ENCODE measurements at regions not wholly inside any gene's neighbourhood (a gene's known extent, or its start where the extent isn't known, plus 50 kb on each side); places are given as distances from the start of the nearest gene placed in this dataset.

DNA sequence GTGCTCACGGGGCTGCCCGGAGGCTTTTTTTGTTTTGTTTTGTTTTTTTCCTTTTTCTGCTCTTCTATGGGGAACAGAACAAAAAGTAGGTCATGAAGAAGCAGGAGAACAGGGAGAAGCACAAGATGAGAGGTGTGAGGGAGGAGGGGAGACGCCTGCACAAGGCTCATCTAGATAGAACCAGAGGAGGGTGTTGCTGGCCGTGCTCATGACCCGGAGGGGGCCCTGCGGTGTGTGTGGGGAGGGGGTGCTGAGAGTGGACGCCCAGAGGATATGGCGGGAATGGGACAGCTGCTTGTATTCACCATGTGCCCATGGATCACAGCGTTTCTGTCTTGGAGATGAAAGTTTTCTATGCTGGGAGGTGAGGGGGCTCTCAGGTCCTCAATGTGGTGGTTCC, 183.7 kb downstream of the FOXL1 start:
- Histone ChIP-seq H3K27me3 (ENCODE audit: low read depth, low read length) (no peaks in the 10 kb centered on the region), H3K4me2 (ENCODE audit: low read length) (no peak overlapping the region), H3K79me2 (ENCODE audit: low read length) (no peaks in the 10 kb centered on the region), H3K4me3 (ENCODE audit: low read length) (no peak overlapping the region), H3K9ac (ENCODE audit: low read length) (no peak overlapping the region), H3K4me1 (ENCODE audit: low read length) (no peaks in the 10 kb centered on the region), H3K27ac (ENCODE audit: low read length) (no peak overlapping the region), H3K36me3 (replicated peaks; ENCODE audit: low read depth, low read length) (no peaks in the 10 kb centered on the region), H2AFZ (ENCODE audit: low read depth, low read length) (no peak overlapping the region), H3K9me3 (ENCODE audit: insufficient read depth, low read length) (no peaks in the 10 kb centered on the region), H4K20me1 (ENCODE audit: insufficient read depth, low read length) (no peaks in the 10 kb centered on the region)
- no peak for TF ChIP-seq EZH2phosphoT487 (IDR thresholded peaks at IDR 0.05; ENCODE audit: low read depth)
- TF ChIP-seq, protein P1, sequence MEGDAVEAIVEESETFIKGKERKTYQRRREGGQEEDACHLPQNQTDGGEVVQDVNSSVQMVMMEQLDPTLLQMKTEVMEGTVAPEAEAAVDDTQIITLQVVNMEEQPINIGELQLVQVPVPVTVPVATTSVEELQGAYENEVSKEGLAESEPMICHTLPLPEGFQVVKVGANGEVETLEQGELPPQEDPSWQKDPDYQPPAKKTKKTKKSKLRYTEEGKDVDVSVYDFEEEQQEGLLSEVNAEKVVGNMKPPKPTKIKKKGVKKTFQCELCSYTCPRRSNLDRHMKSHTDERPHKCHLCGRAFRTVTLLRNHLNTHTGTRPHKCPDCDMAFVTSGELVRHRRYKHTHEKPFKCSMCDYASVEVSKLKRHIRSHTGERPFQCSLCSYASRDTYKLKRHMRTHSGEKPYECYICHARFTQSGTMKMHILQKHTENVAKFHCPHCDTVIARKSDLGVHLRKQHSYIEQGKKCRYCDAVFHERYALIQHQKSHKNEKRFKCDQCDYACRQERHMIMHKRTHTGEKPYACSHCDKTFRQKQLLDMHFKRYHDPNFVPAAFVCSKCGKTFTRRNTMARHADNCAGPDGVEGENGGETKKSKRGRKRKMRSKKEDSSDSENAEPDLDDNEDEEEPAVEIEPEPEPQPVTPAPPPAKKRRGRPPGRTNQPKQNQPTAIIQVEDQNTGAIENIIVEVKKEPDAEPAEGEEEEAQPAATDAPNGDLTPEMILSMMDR (IDR thresholded peaks at IDR 0.05; ENCODE audit: low read depth, low read length) = no peak

DNA sequence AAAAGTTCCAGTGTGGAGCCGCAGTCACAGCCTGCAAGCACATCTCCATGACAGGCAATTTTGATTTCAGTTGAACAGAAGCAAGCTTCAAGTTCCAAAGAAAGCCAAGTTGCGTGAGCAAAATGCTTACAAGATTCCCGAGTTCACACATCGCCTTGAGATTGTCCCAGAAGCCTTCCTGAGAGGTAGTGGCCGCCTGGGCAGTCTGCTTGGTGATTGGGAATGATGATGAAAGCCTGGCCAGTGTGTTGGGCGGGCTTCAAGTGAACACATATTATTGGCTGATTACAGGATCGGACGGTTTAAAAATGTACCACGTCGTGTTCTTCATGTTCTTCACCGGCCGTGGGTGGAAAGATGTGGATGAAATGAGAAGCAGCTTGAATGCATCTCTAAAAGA, 185.5 kb downstream of the FOXL1 start:
- H4K20me1 ChIP-seq (ENCODE audit: insufficient read depth, low read length) = no peaks in the 10 kb centered on the region
- H3K4me2 ChIP-seq (ENCODE audit: low read length) = no peak overlapping the region
- H3K27ac ChIP-seq (ENCODE audit: low read length) = no peak overlapping the region
- H3K4me3 ChIP-seq (ENCODE audit: low read length) = no peak overlapping the region
- no peaks in the 10 kb centered on the region for H3K4me1 ChIP-seq (ENCODE audit: low read length)
- no peak overlapping the region for H3K9ac ChIP-seq (ENCODE audit: low read length)
- no peaks in the 10 kb centered on the region for H3K36me3 ChIP-seq (replicated peaks; ENCODE audit: low read depth, low read length)
- H3K9me3 ChIP-seq (ENCODE audit: insufficient read depth, low read length) = no peaks in the 10 kb centered on the region
- no peaks in the 10 kb centered on the region for H3K79me2 ChIP-seq (ENCODE audit: low read length)
- no peaks in the 10 kb centered on the region for H3K27me3 ChIP-seq (ENCODE audit: low read depth, low read length)
- no peak for TF ChIP-seq EZH2phosphoT487 (IDR thresholded peaks at IDR 0.05; ENCODE audit: low read depth)
- TF ChIP-seq, protein P1 (IDR thresholded peaks at IDR 0.05; ENCODE audit: low read depth, low read length) = no peak
- H2AFZ ChIP-seq (ENCODE audit: low read depth, low read length) = no peak overlapping the region

DNA sequence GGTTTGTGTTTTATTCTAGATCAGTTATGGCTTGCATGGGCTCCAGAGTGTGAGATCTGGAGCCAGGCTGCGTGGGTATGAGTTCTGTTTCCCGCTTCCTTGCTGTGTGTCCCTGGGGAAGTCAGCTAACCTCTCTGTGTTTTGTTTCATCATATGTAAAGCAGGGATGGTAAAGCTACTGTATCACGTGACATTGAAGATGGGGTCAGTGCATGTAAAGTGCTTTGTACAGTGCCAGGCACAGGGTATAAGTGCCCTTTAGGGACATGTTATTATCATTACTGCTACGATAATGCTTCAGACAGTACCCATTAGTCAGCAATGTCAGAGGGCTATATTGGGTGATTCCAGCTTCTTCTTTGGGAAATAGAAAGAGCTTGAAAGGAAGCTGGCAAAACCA, 186.2 kb downstream of the FOXL1 start:
- no peak overlapping the region for H3K4me2 ChIP-seq (ENCODE audit: low read length)
- H3K79me2 ChIP-seq (ENCODE audit: low read length) = no peaks in the 10 kb centered on the region

DNA sequence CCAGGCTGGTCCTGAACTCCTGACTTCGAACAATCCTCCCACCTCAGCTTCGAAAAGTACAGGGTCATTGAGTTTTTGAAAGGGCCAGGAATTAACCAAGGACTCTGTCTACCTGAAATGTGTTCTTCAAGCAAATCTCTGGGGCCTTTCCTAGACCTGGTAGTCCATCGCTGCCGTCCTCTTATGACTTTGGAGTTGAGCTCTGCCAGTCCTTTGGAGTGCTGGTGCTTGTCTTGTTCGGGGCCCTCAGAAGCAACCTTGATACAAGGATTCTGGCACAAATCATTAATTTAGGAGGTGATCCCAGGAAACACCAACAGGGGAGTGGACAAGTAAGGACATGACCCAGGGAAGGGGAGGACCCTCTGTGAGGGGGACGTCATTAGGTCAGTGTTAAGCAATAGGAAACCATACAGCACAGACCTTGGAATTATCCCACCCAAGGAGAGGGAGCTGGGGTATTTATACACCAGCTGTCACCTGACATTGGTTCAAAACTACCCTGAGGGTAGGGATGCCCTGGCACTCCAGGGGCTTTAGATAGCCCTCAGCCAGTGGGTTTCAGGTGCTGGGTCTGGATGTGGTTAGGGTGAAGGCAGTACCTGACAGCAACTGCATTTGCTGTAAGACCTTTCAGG, 187.2 kb downstream of the FOXL1 start:
- TF ChIP-seq, protein P1 (IDR thresholded peaks at IDR 0.05; ENCODE audit: low read depth, low read length) = no peak
- TF ChIP-seq EZH2phosphoT487 (IDR thresholded peaks at IDR 0.05; ENCODE audit: low read depth) = no peak
- no peaks in the 10 kb centered on the region for H3K79me2 ChIP-seq (ENCODE audit: low read length)

More for the DNA sequence above, 186.2 kb downstream of the FOXL1 start:
- no peak overlapping the region for H2AFZ ChIP-seq (ENCODE audit: low read depth, low read length)
- H4K20me1 ChIP-seq (ENCODE audit: insufficient read depth, low read length) = no peaks in the 10 kb centered on the region
- H3K9ac ChIP-seq (ENCODE audit: low read length) = no peak overlapping the region
- no peaks in the 10 kb centered on the region for H3K27me3 ChIP-seq (ENCODE audit: low read depth, low read length)
- no peak overlapping the region for H3K4me3 ChIP-seq (ENCODE audit: low read length)
- H3K27ac ChIP-seq (ENCODE audit: low read length) = no peak overlapping the region
- no peak for TF ChIP-seq EZH2phosphoT487 (IDR thresholded peaks at IDR 0.05; ENCODE audit: low read depth)
- TF ChIP-seq, protein P1 (IDR thresholded peaks at IDR 0.05; ENCODE audit: low read depth, low read length) = no peak
- H3K36me3 ChIP-seq (replicated peaks; ENCODE audit: low read depth, low read length) = no peaks in the 10 kb centered on the region
- no peaks in the 10 kb centered on the region for H3K9me3 ChIP-seq (ENCODE audit: insufficient read depth, low read length)
- no peaks in the 10 kb centered on the region for H3K4me1 ChIP-seq (ENCODE audit: low read length)

More for the DNA sequence above, 187.2 kb downstream of the FOXL1 start:
- Histone ChIP-seq H3K9me3 (ENCODE audit: insufficient read depth, low read length) (no peaks in the 10 kb centered on the region), H3K4me1 (ENCODE audit: low read length) (no peaks in the 10 kb centered on the region), H3K36me3 (replicated peaks; ENCODE audit: low read depth, low read length) (no peaks in the 10 kb centered on the region), H2AFZ (ENCODE audit: low read depth, low read length) (no peak overlapping the region), H4K20me1 (ENCODE audit: insufficient read depth, low read length) (no peaks in the 10 kb centered on the region), H3K27ac (ENCODE audit: low read length) (no peak overlapping the region), H3K4me3 (ENCODE audit: low read length) (no peak overlapping the region), H3K9ac (ENCODE audit: low read length) (no peak overlapping the region), H3K4me2 (ENCODE audit: low read length) (no peak overlapping the region), H3K27me3 (ENCODE audit: low read depth, low read length) (no peaks in the 10 kb centered on the region)
